ENCODE measurements at regions not wholly inside any gene's neighbourhood (a gene's known extent, or its start where the extent isn't known, plus 50 kb on each side); places are given as distances from the start of the nearest gene placed in this dataset.

DNA sequence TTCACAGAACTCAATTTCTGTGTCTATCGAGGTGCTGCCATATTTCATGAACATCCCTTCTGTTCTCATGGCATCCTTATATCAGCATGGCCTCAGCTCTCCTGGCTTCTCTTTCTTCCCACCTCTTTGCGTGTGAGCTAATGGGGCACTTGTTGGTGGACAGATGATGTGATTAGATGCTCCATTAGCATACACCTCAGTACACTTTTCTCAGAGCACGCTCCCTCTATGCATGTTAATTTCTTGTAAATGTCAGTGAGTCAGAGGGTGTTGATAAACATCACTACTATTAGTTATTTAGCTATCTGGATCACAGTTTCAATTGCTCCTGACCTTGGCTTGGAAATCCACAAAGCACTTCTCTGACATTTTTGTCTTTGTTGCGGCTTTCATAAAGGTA is 159.4 kb downstream of the CD8B2 start:
- BruUV-seq (replicated peaks), result no TSS peak
- Histone ChIP-seq H3K27ac (ENCODE audit: low read depth, low read length, poor library complexity, severe bottlenecking) (no peak overlapping the region), H2AFZ (ENCODE audit: low read length) (no peak overlapping the region), H3K9me3 (ENCODE audit: low read length) (no peaks in the 10 kb centered on the region), H3K4me3 (ENCODE audit: low read depth, low read length, poor library complexity, severe bottlenecking) (no peak overlapping the region), H3K79me2 (ENCODE audit: insufficient read depth, low read depth, low read length) (no peaks in the 10 kb centered on the region), H4K20me1 (ENCODE audit: insufficient read depth, low read length) (no peaks in the 10 kb centered on the region), H3K4me2 (ENCODE audit: low read length) (no peak overlapping the region), H3K9me2 (ENCODE audit: insufficient read depth, low read length) (no peaks in the 10 kb centered on the region), H3K36me3 (ENCODE audit: insufficient read depth, low read length) (no peaks in the 10 kb centered on the region), H3K4me1 (ENCODE audit: insufficient read depth, low read length, poor library complexity, severe bottlenecking) (no peaks in the 10 kb centered on the region)
- POLR2A ChIA-PET, result no interaction called here
- CTCF ChIA-PET (ENCODE audit: unreplicated experiment), result no interaction called here
- no peak for DNase-seq (ENCODE audit: low spot score)
- intact Hi-C loops (cut with micrococcal nuclease; ENCODE audit: unreplicated experiment), result no loop called here
- TF ChIP-seq EZH2phosphoT487 (IDR thresholded peaks at IDR 0.05; ENCODE audit: borderline replicate concordance, low read depth, low read length), result no peak
- TF ChIP-seq, protein P1, sequence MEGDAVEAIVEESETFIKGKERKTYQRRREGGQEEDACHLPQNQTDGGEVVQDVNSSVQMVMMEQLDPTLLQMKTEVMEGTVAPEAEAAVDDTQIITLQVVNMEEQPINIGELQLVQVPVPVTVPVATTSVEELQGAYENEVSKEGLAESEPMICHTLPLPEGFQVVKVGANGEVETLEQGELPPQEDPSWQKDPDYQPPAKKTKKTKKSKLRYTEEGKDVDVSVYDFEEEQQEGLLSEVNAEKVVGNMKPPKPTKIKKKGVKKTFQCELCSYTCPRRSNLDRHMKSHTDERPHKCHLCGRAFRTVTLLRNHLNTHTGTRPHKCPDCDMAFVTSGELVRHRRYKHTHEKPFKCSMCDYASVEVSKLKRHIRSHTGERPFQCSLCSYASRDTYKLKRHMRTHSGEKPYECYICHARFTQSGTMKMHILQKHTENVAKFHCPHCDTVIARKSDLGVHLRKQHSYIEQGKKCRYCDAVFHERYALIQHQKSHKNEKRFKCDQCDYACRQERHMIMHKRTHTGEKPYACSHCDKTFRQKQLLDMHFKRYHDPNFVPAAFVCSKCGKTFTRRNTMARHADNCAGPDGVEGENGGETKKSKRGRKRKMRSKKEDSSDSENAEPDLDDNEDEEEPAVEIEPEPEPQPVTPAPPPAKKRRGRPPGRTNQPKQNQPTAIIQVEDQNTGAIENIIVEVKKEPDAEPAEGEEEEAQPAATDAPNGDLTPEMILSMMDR (conservative IDR thresholded peaks at IDR 0.05; ENCODE audit: low read length), result no peak

DNA sequence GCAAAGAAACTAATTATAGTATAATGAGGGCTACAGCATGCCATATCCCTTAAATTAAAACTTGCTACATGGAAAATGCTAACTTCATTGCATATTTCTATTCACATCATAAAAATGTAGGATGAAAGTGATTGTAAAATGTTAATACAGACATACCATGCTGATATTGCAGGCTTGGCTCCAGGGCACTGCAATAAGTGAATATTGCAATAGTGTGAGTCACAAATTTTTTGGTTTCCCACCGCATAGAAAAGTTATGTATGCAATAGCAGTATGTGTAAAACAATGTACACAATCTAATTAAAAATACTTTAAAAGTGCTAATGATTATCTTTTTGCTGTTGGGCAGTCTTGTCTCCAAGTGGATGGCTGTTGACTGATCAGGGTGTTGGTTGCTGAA is 162.1 kb downstream of the CD8B2 start:
- ChIA-PET POLR2A (no interaction called here), CTCF (ENCODE audit: unreplicated experiment) (no interaction called here)
- no peak for TF ChIP-seq EZH2phosphoT487 (IDR thresholded peaks at IDR 0.05; ENCODE audit: borderline replicate concordance, low read depth, low read length)
- TF ChIP-seq, protein P1 (conservative IDR thresholded peaks at IDR 0.05; ENCODE audit: low read length), result no peak
- Histone ChIP-seq H3K4me2 (ENCODE audit: low read length) (no peak overlapping the region), H3K27ac (ENCODE audit: low read depth, low read length, poor library complexity, severe bottlenecking) (no peak overlapping the region), H4K20me1 (ENCODE audit: insufficient read depth, low read length) (no peaks in the 10 kb centered on the region), H3K9me2 (ENCODE audit: insufficient read depth, low read length) (no peaks in the 10 kb centered on the region), H3K4me3 (ENCODE audit: low read depth, low read length, poor library complexity, severe bottlenecking) (no peak overlapping the region), H3K79me2 (ENCODE audit: insufficient read depth, low read depth, low read length) (no peaks in the 10 kb centered on the region), H3K36me3 (ENCODE audit: insufficient read depth, low read length) (no peaks in the 10 kb centered on the region), H3K4me1 (ENCODE audit: insufficient read depth, low read length, poor library complexity, severe bottlenecking) (no peaks in the 10 kb centered on the region), H2AFZ (ENCODE audit: low read length) (no peak overlapping the region), H3K9me3 (ENCODE audit: low read length) (no peaks in the 10 kb centered on the region)
- BruUV-seq (replicated peaks), result no TSS peak
- DNase-seq (ENCODE audit: low spot score), result no peak
- intact Hi-C loops (cut with micrococcal nuclease; ENCODE audit: unreplicated experiment), result no loop called here

DNA sequence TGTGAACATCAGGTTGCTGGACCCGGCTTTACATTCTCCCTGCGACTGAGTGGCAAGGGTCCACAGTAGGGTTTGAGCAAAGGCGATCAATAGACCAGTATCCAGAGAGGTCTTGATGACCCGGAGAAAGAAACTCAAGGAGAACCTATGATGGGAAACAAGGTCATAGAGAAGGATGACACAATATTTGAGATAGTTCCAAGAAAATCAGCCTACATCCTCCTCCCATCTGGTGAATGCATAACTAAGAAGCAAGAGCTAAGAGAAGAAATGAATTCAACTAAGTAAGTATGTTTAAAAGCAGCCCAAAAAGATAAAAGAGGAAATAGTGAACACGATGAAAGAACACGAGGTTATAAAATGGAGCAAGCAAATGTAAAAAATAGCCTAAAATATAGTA is 166.3 kb downstream of the CD8B2 start:
- DNase-seq (ENCODE audit: low spot score), result no peak
- ChIA-PET CTCF (ENCODE audit: unreplicated experiment) (no interaction called here), POLR2A (no interaction called here)
- Histone ChIP-seq H3K4me1 (ENCODE audit: insufficient read depth, low read length, poor library complexity, severe bottlenecking) (no peaks in the 10 kb centered on the region), H3K9me2 (ENCODE audit: insufficient read depth, low read length) (no peaks in the 10 kb centered on the region), H3K27ac (ENCODE audit: low read depth, low read length, poor library complexity, severe bottlenecking) (no peak overlapping the region), H4K20me1 (ENCODE audit: insufficient read depth, low read length) (no peaks in the 10 kb centered on the region), H3K36me3 (ENCODE audit: insufficient read depth, low read length) (no peaks in the 10 kb centered on the region), H3K9me3 (ENCODE audit: low read length) (no peaks in the 10 kb centered on the region; the same call in 1 of the 2 replicates), H3K4me2 (ENCODE audit: low read length) (no peak overlapping the region), H2AFZ (ENCODE audit: low read length) (no peak overlapping the region), H3K4me3 (ENCODE audit: low read depth, low read length, poor library complexity, severe bottlenecking) (no peak overlapping the region), H3K79me2 (ENCODE audit: insufficient read depth, low read depth, low read length) (no peaks in the 10 kb centered on the region)
- intact Hi-C loops (cut with micrococcal nuclease; ENCODE audit: unreplicated experiment), result no loop called here
- no TSS peak for BruUV-seq (replicated peaks)
- no peak for TF ChIP-seq EZH2phosphoT487 (IDR thresholded peaks at IDR 0.05; ENCODE audit: borderline replicate concordance, low read depth, low read length)

All from OCI-LY7 (cell line).